ENCODE measurements at regions not wholly inside any gene's neighbourhood (a gene's known extent, or its start where the extent isn't known, plus 50 kb on each side); places are given as distances from the start of the nearest gene placed in this dataset.

DNA sequence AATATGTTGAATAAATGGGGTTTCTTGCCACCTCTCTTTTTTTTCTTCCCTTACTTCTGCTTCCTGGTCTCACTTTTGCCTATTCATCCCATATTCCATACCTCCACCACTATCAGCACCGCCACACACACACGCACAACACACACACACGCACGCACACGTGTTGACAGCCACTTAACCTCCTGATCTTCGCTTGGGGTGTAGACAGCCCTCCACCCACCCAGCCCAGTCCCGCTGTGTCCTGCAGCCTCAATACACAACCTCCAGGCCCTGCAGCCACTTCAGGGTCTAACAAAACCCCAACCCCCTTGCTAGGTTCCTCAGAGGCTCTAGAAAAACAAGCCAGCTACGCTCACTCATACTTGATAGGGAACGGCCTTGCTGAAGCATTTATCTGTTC lies 72.3 kb downstream of the LINC00237 start:
- intact Hi-C loops (cut with DNase I): no loop called here
- no peak for ATAC-seq (ENCODE audit: poor library complexity)

DNA sequence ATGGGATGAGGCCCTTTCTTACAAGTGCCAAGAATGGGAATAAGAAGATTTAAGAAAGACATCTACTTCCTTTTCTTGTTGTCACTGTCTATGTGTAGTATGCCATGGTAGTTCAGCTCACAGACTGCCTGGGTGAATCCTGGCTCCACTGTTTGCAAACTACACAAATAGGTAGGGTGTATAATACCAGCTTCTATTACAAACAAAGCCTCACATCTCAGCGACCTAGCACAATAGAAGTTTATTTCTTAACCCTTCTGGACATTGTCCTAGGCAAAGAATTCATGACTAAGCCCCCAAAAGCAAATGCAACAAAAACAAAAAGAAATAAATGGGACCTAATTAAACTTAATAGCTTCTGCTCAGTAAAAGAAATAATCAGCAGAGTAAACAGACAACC lies 74.5 kb downstream of the LINC00237 start:
- intact Hi-C loops (cut with DNase I): no loop called here
- ATAC-seq (ENCODE audit: poor library complexity): no peak

More for the DNA sequence above, 72.3 kb downstream of the LINC00237 start:
- DNase-seq: no peak

DNA sequence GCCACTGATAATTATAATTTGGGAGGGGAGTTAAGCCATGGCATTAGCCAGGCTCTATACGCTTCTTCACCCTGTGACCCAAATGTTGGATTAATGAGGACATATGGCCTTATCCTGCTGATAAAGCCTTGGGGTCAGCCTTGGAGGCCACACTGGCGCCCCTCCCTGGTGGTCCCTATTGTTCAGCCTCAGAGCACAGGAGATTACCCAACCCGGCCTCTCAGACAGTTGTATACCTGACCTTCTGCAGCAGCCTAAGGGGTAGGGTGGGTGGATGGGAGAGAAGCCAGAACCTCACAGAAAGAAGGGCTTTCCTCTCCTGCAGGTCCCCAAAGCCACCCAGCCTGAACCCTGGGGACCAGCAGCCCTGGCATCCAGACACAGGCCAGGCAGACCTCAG lies 76.8 kb downstream of the LINC00237 start:
- ATAC-seq (ENCODE audit: poor library complexity) (no peak), DNase-seq (no peak)
- intact Hi-C loops (cut with DNase I): no loop called here

More for the DNA sequence above, 74.5 kb downstream of the LINC00237 start:
- DNase-seq: no peak

DNA sequence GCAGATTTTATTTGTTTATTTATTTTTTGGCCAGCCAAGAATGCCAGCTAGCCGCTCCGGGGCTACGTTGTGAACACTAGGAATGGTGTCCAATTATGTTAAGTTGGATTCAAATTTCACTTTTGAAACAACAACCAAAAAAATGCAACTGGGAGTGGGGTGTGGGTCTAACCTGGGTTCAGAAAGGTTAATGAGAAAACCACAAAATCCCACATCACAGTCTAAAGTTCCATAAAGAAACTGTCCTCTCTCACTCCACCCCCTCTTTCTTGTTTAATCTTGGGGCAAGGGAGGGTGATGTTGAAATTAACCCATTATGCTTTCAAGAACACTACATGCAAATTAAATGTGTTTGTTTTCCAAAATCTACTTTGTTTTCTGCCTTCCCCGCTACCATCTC lies 77.2 kb downstream of the LINC00237 start:
- DNase-seq: no peak
- ATAC-seq (ENCODE audit: poor library complexity): no peak
- intact Hi-C loops (cut with DNase I): no loop called here

DNA sequence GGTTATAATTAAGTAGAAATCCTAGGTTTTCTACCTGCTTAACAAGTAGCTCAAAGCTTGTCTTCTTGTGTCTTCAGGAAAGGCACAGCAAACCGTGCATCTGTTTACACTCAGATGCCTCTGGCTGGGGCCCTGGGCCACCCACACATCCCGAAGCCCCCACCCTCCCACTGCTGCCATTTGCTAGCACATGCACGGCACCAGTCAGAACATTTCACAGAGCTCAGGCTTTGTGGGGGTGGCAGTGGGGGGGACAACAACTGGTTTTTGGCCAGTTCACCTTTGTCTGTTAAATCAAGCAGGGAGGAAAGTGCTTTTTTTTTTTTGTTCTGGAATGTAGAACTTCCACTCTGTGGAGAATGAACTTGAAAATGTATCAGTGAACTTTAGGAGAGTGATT lies 77.7 kb downstream of the LINC00237 start:
- DNase-seq (no peak), ATAC-seq (ENCODE audit: poor library complexity) (no peak)
- intact Hi-C loops (cut with DNase I): no loop called here

DNA sequence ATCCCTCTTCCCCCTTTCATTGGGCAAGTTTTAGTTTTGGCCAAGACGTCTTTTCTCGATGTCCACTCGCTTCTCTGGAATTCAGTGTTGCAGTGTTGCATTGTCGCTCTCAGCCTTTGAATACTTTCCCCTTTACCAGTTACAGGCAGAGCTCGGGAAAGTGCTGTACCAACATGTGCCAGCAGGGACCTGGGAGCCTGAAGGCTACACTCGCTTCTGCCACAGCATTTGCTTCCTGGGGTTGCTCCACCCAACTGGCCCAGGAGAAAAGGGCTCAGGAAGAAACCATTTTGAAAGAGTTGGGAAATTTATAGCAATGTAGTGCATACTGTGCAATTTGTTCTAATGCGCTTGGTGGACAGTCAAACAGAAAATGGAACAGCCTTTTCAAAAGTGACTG lies 78.6 kb downstream of the LINC00237 start:
- ATAC-seq (ENCODE audit: poor library complexity) (no peak), DNase-seq (no peak)
- intact Hi-C loops (cut with DNase I): no loop called here

DNA sequence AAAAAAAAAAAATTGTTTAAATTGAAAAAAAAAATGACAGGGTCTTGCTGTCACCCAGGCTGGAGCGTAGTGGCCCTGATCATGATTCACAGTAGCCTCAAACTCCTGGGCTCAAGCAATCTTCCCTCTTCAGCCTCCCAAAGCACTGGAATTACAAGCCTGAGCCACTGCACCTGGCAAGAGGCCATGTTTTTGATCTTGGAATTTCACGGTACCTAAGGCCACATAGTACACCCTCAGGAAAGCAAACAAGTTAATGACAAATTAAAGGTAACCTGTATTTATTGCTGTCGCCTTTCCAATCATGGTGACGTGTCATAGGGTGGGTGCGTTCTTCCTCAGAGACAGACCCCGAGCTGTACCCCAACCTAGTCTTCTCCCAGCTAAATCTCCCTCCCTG lies 79.2 kb downstream of the LINC00237 start:
- no peak for DNase-seq
- intact Hi-C loops (cut with DNase I): no loop called here
- ATAC-seq (ENCODE audit: poor library complexity): no peak

DNA sequence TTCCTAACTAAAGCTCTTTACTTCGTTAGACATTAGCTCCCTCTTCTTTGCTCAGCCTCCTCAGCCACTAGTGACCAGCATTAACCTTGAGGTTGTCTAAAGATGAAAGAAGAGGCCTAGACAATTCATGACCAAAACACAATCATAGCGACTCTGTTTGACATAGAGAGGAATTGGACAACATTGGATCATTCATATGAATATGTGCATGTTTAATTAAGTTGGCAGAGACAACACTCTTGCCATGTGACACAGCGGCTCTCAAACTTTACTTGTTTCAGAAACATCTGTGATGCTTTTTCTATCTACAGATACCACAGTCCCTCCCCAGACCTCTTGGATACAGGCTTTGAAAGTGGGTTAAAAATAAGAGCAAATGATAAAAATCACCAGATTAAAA lies 81.7 kb downstream of the LINC00237 start:
- intact Hi-C loops (cut with DNase I): no loop called here
- no peak for DNase-seq
- no peak for ATAC-seq (ENCODE audit: poor library complexity)

DNA sequence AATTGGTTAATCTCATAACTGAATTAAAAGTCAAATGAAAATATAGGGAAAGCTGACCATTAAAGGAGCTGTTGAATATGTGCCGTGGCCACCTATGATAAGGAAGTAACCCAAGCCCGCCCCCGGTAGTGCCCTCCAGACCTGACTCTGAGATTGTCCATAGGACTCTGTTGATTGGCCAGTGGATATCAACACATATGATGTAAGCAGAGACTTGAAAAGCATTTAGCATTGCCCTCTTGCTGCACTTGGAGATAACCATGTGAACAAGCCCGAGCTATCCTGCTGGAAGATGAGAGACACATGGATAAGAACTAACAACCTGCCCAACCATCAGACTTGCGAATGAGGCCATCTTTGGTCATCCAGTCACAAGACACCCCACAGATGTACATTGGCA lies 83.2 kb downstream of the LINC00237 start:
- no peak for DNase-seq
- intact Hi-C loops (cut with DNase I): no loop called here
- no peak for ATAC-seq (ENCODE audit: poor library complexity)

DNA sequence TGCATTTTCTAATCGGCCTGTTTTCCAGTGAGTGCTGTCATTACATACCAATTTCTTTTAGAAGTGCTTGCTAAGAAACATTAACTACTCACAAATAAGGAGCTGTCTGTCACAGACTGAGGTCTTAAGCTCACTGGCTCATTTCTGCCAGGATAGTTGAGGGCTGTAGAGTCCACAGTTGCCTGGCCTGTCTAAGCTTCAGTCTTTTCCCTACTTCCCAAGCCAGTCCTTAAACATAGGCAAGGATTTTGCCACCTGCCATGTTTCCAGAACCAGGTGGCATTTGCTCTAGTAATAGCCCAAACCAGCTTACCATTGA lies 84.7 kb downstream of the LINC00237 start:
- intact Hi-C loops (cut with DNase I): no loop called here
- ATAC-seq (ENCODE audit: poor library complexity) (no peak), DNase-seq (no peak)

DNA sequence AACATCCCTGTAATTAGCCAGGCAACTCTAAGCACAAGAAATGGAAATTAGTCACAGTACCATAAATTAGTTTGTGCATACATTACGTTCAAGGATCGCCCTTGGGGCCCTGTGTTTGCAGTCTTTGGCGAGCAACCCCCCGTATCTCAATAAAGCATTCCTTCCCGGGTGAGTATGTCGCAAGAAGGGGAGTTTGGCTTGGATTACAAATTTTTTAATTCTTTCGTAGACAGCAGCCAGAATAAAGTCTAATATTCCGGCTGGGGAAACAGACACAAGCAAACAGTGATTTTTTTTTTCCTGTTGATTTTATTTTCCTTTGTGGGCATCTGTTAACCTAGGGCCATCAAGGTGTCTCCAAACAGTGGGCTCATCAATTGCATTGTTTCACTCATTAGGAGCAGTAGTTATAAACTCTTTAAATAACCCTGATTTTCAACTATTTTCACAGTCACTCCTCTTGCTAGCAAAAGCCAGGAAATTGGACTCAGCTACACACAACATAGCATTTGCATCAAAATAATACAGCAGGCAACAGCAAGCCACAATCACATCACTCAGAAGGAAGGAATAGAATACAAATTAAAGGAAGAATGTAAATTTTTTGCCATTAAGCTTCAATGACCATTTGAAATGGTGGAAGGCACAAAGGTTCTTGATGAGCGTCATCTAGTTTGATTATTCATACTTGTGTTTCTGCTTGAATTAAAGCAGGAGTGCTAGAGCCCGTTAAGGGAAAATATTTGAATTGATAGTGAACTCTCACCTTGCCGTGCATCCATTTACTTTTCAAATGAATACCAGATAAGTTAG lies 85.3 kb downstream of the LINC00237 start:
- ATAC-seq (ENCODE audit: poor library complexity) (peak; percentile 76), DNase-seq (no peak)
- intact Hi-C loops (cut with DNase I): no loop called here

DNA sequence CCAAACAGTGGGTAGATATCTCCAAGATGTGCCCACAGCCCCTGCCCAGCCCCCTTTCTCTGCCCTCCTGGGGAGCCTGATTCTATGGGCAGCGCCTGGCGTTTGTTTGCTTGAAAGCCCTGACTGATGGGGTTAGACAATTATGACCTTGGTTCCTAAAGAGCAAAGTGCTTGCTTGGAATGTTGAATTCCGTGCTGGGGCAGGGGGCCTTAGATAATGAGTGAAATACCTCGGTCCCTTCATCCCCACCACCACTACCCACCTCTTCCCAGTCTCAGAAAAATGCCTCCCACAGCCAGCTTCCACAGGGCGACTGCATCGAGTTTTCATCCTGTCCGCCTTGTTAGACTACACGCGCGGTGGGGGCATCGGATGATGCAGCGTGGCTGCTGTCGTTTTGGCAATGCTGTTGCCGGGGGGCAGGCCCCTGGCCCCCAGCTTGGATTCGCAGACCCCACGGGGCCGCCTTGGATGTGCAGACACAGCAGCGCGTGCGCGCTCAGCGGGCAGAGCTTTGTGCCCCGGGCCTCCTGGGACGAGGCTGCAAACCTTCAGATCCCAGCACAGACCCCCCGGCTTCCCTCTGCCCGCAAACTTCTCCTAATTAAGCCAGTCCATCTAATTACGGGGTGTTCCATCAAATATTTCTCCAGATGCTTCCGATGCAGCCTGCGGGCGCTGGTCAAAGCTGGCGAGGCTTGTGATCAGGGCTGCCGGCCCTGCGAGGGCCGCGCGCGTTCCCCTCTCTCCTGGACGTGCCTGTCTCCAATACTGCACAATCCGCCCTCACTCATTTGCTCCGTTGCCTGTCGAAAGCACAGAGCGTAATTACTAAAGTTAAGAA lies 86.1 kb downstream of the LINC00237 start:
- intact Hi-C loops (cut with DNase I): no loop called here
- ATAC-seq (ENCODE audit: poor library complexity) (peak; percentile 53), DNase-seq (no peak)

DNA sequence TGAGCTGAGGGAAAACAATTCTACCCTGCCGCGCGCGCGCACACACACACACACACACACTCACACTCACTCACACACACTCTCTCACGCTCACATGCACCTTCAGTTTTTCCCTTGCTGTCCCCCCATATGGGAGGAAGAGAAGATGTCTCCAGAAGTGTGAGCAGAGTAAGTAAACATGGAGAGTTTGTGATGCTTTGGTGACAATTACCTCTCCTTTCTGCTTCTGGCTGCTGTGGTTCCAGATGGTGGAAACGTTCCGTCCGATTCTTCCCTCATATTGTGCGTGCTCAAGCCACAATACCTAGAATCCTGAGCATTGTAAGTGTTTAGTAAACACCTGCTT lies 86.7 kb downstream of the LINC00237 start:
- no peak for ATAC-seq (ENCODE audit: poor library complexity)
- DNase-seq: no peak
- intact Hi-C loops (cut with DNase I): no loop called here

DNA sequence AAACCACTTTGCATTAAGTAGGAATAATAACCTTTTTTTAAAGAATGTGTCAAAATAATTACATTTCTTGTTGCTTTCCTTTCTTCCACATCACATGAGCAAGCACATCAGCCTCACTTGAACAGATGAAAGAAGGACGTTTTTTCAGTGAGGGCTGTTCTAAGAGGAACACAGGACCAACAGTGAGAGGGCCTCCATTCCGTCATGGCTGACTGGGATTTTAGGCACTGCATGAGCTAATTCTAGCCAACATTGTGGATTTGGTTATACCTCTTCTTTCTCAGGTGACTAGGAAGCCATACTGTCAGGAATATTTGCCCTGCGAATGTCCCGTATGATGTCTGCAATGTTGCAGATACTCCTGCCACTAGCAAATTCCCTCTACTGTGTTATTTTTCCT lies 87.6 kb downstream of the LINC00237 start:
- intact Hi-C loops (cut with DNase I): no loop called here
- DNase-seq (no peak), ATAC-seq (ENCODE audit: poor library complexity) (no peak)

DNA sequence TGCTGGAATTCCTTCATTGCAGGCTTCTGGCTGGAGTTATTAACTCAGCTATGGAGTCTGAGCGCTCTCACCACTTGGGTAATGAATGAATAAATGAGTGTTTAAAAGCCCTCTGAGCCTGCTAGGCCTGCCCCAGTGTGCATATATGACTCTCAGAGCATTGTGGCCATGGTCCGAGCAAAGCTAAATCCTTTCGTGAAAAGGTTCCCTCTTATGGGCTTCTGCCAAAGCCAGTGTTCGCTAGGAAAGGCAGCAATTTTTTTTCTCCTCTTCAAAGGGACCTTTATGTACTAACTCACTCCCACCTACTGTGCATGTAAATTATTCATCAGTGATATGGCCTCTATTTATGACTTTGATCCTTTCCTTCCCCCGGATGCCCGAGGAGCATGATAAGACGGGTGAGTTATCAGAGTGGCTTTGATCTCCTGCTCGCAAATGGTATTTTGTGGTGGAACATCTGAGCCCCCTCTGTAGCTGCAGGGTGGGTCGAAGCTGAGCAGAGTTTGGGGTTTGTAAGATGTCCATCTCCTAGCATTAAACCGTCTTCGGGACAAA lies 88.6 kb downstream of the LINC00237 start:
- no peak for DNase-seq
- no peak for ATAC-seq (ENCODE audit: poor library complexity)
- intact Hi-C loops (cut with DNase I): no loop called here

DNA sequence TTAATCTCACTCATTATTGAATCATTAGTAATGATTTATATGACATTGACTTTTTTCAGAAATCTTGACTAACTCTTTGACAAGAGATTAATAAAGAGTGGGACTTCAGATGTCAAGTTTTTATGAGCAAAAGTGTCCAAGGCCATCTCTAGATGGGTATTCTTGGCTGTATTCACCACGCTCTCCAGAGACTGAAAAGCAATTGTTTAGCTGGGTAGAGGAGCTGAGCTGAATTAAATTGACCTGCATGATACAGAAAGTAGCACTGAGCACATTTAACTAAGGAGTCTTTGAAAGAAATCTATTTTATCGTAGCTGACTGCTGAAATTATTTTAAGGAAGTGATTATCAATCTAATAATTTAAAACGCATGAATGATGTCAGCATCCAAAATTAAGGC lies 89.4 kb downstream of the LINC00237 start:
- no peak for ATAC-seq (ENCODE audit: poor library complexity)
- DNase-seq: no peak
- intact Hi-C loops (cut with DNase I): no loop called here

DNA sequence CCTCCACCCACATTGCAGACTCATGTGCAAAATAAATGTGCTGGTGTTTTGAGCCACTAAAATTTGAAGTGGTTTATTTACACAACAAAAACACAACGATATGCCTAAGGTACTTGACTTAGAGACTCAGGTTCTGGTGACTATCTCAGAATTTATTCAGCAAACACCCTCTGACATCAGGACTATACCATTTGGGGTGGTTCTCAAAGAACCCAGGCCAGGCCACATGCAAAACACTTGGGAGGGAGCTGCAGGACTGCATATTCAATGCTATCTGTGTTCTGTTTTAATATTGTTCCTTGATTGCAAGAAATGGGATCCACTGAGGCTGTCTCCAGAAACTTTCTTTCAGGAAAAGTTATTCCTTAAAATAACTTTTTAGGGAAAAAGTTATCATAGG lies 91.6 kb downstream of the LINC00237 start:
- intact Hi-C loops (cut with DNase I): no loop called here
- DNase-seq (no peak), ATAC-seq (ENCODE audit: poor library complexity) (no peak)

DNA sequence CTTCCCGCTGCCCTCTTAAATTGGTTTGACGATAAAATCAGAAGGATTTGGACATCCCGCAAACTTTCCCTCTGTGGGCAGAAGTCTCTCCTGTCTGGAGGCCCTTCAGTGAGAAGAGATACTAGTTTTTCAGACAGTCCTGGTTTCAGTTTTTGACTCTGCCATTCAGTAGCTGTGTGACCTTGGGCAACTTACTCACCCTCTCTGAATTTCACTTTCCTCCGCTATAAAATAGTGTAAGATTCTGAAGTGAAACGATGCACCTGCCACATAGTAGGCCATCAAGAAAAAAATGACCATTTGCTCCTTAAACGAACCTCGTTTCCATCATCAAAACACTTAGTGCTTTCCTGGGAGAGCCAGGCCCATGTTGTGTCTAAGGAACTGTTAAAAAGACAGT lies 97.2 kb downstream of the LINC00237 start:
- intact Hi-C loops (cut with DNase I): no loop called here

DNA sequence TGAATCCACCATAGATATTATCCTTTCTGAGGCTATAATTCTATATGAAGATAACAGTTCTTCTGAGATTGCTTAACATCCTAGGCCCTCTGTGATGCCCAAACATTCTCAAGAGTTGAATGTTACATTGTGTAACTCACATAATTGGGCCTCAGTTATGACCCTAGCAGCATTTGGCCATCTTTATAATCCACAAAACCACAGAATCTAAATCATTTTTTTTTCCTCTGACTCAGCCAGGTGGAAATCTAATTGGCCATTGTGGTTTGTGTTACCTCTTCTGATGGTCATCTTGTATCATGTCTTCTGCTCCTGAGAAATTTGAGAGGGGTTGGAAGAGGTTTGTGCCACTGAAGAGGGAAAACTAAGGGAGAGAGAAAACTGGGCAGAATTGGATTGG lies 99.5 kb downstream of the LINC00237 start:
- intact Hi-C loops (cut with DNase I): no loop called here
- ATAC-seq (ENCODE audit: poor library complexity) (no peak), DNase-seq (no peak)

More for the DNA sequence above, 97.2 kb downstream of the LINC00237 start:
- DNase-seq (no peak), ATAC-seq (ENCODE audit: poor library complexity) (no peak)

DNA sequence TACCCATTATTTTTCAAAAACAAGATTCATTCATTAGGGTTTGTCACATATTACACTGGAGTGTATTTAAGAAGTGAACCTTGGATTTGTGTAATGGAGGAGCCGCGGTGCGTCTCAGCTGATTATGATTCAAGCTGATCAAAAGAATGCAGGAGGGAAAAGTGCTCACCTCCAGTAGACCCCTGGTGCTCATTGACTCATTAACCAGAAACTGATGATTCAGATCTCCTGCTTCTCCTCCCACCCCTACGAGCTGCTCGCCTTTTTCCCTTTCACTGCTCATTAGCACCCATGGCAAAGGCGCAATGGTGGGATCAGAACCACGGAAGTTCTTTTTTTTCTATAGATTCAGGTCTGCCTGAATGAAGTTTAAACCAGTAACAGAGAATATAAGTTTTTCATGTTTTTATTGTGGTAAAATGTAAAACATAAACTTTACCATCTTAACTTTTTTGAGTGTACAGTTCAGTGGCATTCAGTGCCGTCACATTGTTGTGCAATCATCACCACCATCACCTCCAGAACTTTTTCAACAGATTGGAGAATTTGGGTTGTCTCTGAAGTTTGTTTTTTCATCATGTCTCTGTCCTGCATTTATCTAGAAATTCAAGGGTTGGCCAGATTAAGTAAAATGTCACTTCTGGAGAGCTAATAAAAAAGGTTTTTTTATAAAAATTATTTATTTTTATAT lies 101.6 kb downstream of the LINC00237 start:
- DNase-seq (no peak), ATAC-seq (ENCODE audit: poor library complexity) (no peak)
- intact Hi-C loops (cut with DNase I): no loop called here

All from Right ventricle myocardium superior (tissue), 1 donor.